Erythroblast (primary cell): ENCODE measurements at regions not wholly inside any gene's neighbourhood (a gene's known extent, or its start where the extent isn't known, plus 50 kb on each side); places are given as distances from the start of the nearest gene placed in this dataset.

Experiments
- GATA1 ChIP-seq: IDR thresholded peaks from 2 replicates; pipeline ENCODE4 v1.6.1; 2011; ENCODE audit warnings: low read depth, mild to moderate bottlenecking, control low read depth, low read length, moderate library complexity
- POLR2A ChIP-seq: IDR thresholded peaks from 2 replicates; pipeline ENCODE4 v1.6.1; 2011; ENCODE audit warnings: mild to moderate bottlenecking, low read length

- TF ChIP-seq POLR2A (no peak), GATA1 (no peak)
Observed at GRCh38 chr18:38445804-38446145, 880.2 kb upstream of the CELF4 start.
